Transverse colon (tissue), 4 donors: ENCODE measurements at regions not wholly inside any gene's neighbourhood (a gene's known extent, or its start where the extent isn't known, plus 50 kb on each side); places are given as distances from the start of the nearest gene placed in this dataset.

ENCODE experiments used
- DNase-seq: peaks from one replicate; pipeline ENCODE4 v3.0.0-alpha.2; 2019
- H3K27ac ChIP-seq, 4 donors: fragments of 200-600 bp; sonication (generic); 2 replicates each; pipeline ENCODE4 v1.5.1; 2016 to 2018; ENCODE audit warnings: inconsistent platforms in 4 of 4
- H3K27me3 ChIP-seq: fragments of 200-600 bp; sonication (generic); 2 replicates; pipeline ENCODE4 v1.5.1; 2017; ENCODE audit warnings: inconsistent platforms
- H3K36me3 ChIP-seq, 4 donors: fragments of 200-600 bp; sonication (generic); 2 replicates each; pipeline ENCODE4 v1.5.1; 2017 to 2019; ENCODE audit warnings: inconsistent platforms in 4 of 4
- H3K4me1 ChIP-seq, 4 donors: fragments of 200-600 bp; sonication (generic); 2 replicates each; pipeline ENCODE4 v1.5.1; 2017 to 2020; ENCODE audit warnings: inconsistent platforms in 4 of 4
- H3K4me3 ChIP-seq, 4 donors: fragments of 200-600 bp; sonication (generic); 1 replicate in 1 of 4; 2 replicates in 3 of 4; pipeline versions ENCODE4 v1.5.1 to v1.6.1; 2017 to 2019; ENCODE audit warnings: inconsistent platforms in 4 of 4
- H3K9me3 ChIP-seq, 2 donors: fragments of 200-600 bp; sonication (generic); 2 replicates each; pipeline ENCODE4 v1.5.1; 2017 to 2019; ENCODE audit warnings: inconsistent platforms in 2 of 2
- EP300 ChIP-seq: sonication (generic); formaldehyde crosslinking; IDR thresholded peaks from one replicate; pipeline ENCODE4 v1.6.1; 2017; ENCODE audit warnings: antibody characterized with exemption, low read depth
- POLR2A ChIP-seq: fragments of 450-650 bp; IDR thresholded peaks from one replicate; pipeline ENCODE4 v1.6.1; 2016; ENCODE audit warnings: antibody characterized with exemption, mild to moderate bottlenecking, moderate library complexity
- POLR2AphosphoS5 ChIP-seq, 3 donors: sonication (generic); formaldehyde crosslinking; IDR thresholded peaks; one replicate each; pipeline ENCODE4 v1.6.1; 2016; ENCODE audit warnings: antibody characterized with exemption in 3 of 3
- WGBS, 2 donors: methylation state at CpG; one replicate each; pipeline ENCODE4 v1.1.5; 2018; ENCODE audit warnings: low coverage in 1 of 2; 5-methylcytosine and 5-hydroxymethylcytosine counted together
- in situ Hi-C, 4 donors: fragments of 200-750 bp; cut with MboI; loops; one replicate each; pipeline versions ENCODE4 v1.15.0 to v1.15.1; 2017; ENCODE audit warnings: low sequenced_read_pairs in 3 of 4, low pct_ligation_motif_present in 1 of 4, low pct_unique_long_range_greater_than_20kb in 1 of 4
- intact Hi-C: fragments of 100-400 bp; cut with DNase I; formaldehyde crosslinking; loops from one replicate; pipeline ENCODE4 v1.15.1; 2023; ENCODE audit warnings: low total_unique reads
- TF ChIP-seq, protein P1 (sequence below), 5 experiments: fragments of 200-600 bp in 3 of 5; fragments of 450-650 bp in 2 of 5; sonication (generic) in 3 of 5; IDR thresholded peaks; 1 replicate in 2 of 5; 2 replicates in 3 of 5; pipeline ENCODE4 v1.5.1; 2016 to 2017; ENCODE audit warnings: antibody characterized with exemption in 5 of 5, inconsistent platforms in 3 of 5, mild to moderate bottlenecking in 2 of 5, moderate library complexity in 1 of 5

DNA sequence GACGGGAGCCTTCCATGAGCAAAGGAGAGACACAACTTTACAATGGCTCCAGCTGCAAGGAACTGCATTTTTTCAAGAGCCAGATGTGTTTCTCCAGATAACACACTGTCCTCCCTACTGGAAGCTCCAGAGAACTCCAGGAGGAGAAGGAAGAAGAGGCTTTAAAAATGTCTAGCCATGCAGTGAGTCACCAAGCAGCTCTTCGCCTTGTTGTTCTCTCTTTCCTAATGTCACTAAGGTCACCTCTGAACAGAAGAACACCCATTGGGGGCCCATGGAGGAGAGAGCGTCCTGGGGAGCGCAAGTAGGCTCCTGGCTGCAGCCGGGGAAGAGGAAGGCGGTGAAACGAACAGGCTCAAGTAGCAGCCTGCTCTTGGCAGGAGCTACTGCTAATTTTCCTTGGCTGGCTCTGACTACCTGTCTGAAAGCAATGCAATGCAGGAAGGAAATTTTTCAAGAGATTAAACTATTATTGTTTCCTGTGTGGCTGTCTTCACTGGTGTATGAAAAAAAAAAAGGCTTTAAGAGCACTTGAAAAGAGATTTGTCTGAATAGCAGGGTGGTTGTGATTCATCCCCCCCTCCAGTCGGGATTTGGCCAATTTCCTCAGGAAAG lies 321.9 kb downstream of the SETD4 start:
- no peak for DNase-seq
- Histone ChIP-seq H3K9me3 (peaks cover 0 to 6% of the 10 kb centered on the region in 2 donors), H3K27ac (no peak overlapping the region), H3K27me3 (no peaks in the 10 kb centered on the region), H3K36me3 (no peaks in the 10 kb centered on the region), H3K4me1 (no peaks in the 10 kb centered on the region), H3K4me3 (no peak overlapping the region)
- no peak for TF ChIP-seq POLR2A
- no peak for TF ChIP-seq POLR2AphosphoS5 (IDR thresholded peaks at IDR 0.05)
- TF ChIP-seq, protein P1, sequence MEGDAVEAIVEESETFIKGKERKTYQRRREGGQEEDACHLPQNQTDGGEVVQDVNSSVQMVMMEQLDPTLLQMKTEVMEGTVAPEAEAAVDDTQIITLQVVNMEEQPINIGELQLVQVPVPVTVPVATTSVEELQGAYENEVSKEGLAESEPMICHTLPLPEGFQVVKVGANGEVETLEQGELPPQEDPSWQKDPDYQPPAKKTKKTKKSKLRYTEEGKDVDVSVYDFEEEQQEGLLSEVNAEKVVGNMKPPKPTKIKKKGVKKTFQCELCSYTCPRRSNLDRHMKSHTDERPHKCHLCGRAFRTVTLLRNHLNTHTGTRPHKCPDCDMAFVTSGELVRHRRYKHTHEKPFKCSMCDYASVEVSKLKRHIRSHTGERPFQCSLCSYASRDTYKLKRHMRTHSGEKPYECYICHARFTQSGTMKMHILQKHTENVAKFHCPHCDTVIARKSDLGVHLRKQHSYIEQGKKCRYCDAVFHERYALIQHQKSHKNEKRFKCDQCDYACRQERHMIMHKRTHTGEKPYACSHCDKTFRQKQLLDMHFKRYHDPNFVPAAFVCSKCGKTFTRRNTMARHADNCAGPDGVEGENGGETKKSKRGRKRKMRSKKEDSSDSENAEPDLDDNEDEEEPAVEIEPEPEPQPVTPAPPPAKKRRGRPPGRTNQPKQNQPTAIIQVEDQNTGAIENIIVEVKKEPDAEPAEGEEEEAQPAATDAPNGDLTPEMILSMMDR (IDR thresholded peaks at IDR 0.05), result no peak
- TF ChIP-seq EP300, result no peak
- intact Hi-C loops, result no loop called here
- 55 to 69% methylated on average over 5 to 8 of the region's 8 CpGs for whole genome bisulfite sequencing, 2 donors
- in situ Hi-C loops, result no loop called here

DNA sequence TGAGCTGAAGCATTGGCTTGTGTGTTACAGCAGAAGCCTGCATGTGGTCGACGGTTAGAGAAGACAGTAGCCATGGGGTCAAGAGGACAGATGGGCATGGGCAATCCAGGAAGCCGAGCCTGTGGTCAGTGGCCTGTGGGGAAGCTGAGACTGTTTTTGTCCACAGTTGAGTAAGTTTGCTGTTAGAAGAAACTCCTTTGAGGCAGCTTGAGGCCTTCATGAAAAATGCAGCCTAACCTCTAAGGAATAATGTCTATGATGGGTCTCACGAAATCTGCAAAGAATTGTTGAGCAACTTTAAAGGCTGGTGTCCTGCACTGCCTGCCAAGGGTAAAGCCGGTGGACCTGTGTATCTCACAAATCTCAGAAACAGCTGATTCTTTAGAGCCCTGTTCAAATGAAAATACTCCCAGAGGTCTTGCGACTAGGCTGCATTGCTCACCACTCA lies 322.4 kb downstream of the SETD4 start:
- Histone ChIP-seq H3K4me3 (no peak overlapping the region), H3K9me3 (peaks cover 0 to 6% of the 10 kb centered on the region in 2 donors), H3K27ac (no peak overlapping the region), H3K36me3 (no peaks in the 10 kb centered on the region), H3K27me3 (no peaks in the 10 kb centered on the region), H3K4me1 (no peaks in the 10 kb centered on the region)
- intact Hi-C loops (no loop called here), in situ Hi-C loops (no loop called here)
- 67 to 76% methylated on average over 3 to 6 of the region's 6 CpGs for WGBS, 2 donors
- TF ChIP-seq POLR2AphosphoS5 (IDR thresholded peaks at IDR 0.05) (no peak), POLR2A (no peak), EP300 (no peak)
- TF ChIP-seq, protein P1 (IDR thresholded peaks at IDR 0.05), result no peak
- DNase-seq, result no peak

DNA sequence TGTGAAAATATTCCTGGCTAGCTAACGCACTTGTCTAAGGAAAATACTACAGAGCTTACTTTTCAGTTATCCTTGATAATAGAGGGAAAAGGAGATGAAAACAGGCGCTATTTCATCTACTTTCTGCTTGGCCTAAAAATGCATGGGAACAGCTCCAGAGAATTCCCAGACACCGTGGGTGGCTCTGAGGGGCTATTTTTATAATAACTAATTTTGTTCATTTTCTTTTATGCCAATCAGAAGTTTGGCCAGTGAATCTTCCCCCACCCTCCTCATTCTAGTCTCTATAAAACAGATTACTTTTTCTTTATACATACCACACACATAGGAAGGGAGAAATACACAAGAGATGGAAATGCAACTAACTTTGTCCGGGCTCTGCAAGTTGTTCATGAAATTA lies 322.9 kb downstream of the SETD4 start:
- TF ChIP-seq EP300, result no peak
- TF ChIP-seq, protein P1 (IDR thresholded peaks at IDR 0.05), result no peak
- no peak for TF ChIP-seq POLR2AphosphoS5 (IDR thresholded peaks at IDR 0.05)
- TF ChIP-seq POLR2A, result no peak
- intact Hi-C loops (no loop called here), in situ Hi-C loops (no loop called here)
- Histone ChIP-seq H3K36me3 (no peaks in the 10 kb centered on the region), H3K9me3 (peaks cover 0 to 6% of the 10 kb centered on the region in 2 donors), H3K4me1 (no peaks in the 10 kb centered on the region), H3K27me3 (no peaks in the 10 kb centered on the region), H3K27ac (no peak overlapping the region), H3K4me3 (no peak overlapping the region)
- WGBS, 2 donors, result 66 to 67% methylated on average over 4 of the region's 4 CpGs
- no peak for DNase-seq

DNA sequence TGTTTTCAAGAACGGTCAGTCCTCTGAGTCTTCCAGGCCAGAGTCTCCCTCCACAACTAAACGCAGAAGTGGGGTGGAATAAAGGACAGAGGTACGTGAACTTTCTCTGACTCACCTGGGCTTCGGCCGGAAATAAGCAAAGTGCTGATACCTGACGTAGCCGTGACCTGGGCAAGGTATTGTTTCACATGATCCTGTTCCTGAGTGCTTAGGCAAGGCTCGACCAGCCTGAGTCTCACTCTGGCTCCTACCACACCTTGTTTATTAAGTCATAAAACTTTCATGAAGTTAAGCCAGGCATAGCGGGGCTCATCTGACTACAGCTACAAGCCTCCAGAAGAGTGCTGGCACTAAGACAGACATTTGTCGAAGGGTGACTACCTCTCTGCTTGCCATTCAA lies 327.5 kb downstream of the SETD4 start:
- intact Hi-C loops (no loop called here), in situ Hi-C loops (no loop called here)
- Histone ChIP-seq H3K4me1 (no peaks in the 10 kb centered on the region), H3K27ac (no peak overlapping the region), H3K27me3 (peaks cover 4% of the 10 kb centered on the region), H3K9me3 (no peaks in the 10 kb centered on the region), H3K36me3 (no peaks in the 10 kb centered on the region), H3K4me3 (no peak overlapping the region)
- DNase-seq, result no peak
- WGBS, 2 donors, result 85 to 88% methylated on average over 4 to 10 of the region's 10 CpGs
- TF ChIP-seq POLR2AphosphoS5 (IDR thresholded peaks at IDR 0.05) (no peak), POLR2A (no peak), EP300 (no peak)
- TF ChIP-seq, protein P1 (IDR thresholded peaks at IDR 0.05), result no peak
